ENCODE measurements at regions not wholly inside any gene's neighbourhood (a gene's known extent, or its start where the extent isn't known, plus 50 kb on each side); places are given as distances from the start of the nearest gene placed in this dataset.

- no peak for DNase-seq (ENCODE audit: low read depth in 1 of 2, low spot score in 1 of 2)
Observed at GRCh38 chr1:13878021-13878420, 178.0 kb downstream of the PRDM2 start.

- DNase-seq (ENCODE audit: low read depth in 1 of 2, low spot score in 1 of 2): no peak
Observed at GRCh38 chr1:13878451-13878850, 178.5 kb downstream of the PRDM2 start.

GRCh38 chr1:13881385-13882088, 181.5 kb downstream of the PRDM2 start:
- no peak for DNase-seq (ENCODE audit: low read depth in 1 of 2, low spot score in 1 of 2)

GRCh38 chr1:13888351-13888986, 188.5 kb downstream of the PRDM2 start:
- DNase-seq (ENCODE audit: low read depth in 1 of 2, low spot score in 1 of 2): no peak

- no peak for DNase-seq (ENCODE audit: low read depth in 1 of 2, low spot score in 1 of 2)
Observed at GRCh38 chr1:13889495-13889894, 189.5 kb downstream of the PRDM2 start.

GRCh38 chr1:13890766-13891165, 190.8 kb downstream of the PRDM2 start:
- DNase-seq (ENCODE audit: low read depth in 1 of 2, low spot score in 1 of 2): no peak

GRCh38 chr1:13892198-13892597, 192.2 kb downstream of the PRDM2 start:
- no peak for DNase-seq (ENCODE audit: low read depth in 1 of 2, low spot score in 1 of 2)

- DNase-seq (ENCODE audit: low read depth in 1 of 2, low spot score in 1 of 2): no peak
Observed at GRCh38 chr1:13892671-13893325, 192.8 kb downstream of the PRDM2 start.

- no peak for DNase-seq (ENCODE audit: low read depth in 1 of 2, low spot score in 1 of 2)
Observed at GRCh38 chr1:13893409-13893821, 193.4 kb downstream of the PRDM2 start.

- DNase-seq (ENCODE audit: low read depth in 1 of 2, low spot score in 1 of 2): no peak
Observed at GRCh38 chr1:13896932-13897331, 196.9 kb downstream of the PRDM2 start.

- DNase-seq (ENCODE audit: low read depth in 1 of 2, low spot score in 1 of 2): no peak
Observed at GRCh38 chr1:13898406-13898805, 198.4 kb downstream of the PRDM2 start.

GRCh38 chr1:13899856-13900255, 199.9 kb downstream of the PRDM2 start:
- DNase-seq (ENCODE audit: low read depth in 1 of 2, low spot score in 1 of 2): no peak

- DNase-seq (ENCODE audit: low read depth in 1 of 2, low spot score in 1 of 2): no peak
Observed at GRCh38 chr1:13900583-13900982, 200.6 kb downstream of the PRDM2 start.

GRCh38 chr1:13901039-13901438, 201.1 kb downstream of the PRDM2 start:
- DNase-seq (ENCODE audit: low read depth in 1 of 2, low spot score in 1 of 2): no peak

- no peak for DNase-seq (ENCODE audit: low read depth in 1 of 2, low spot score in 1 of 2)
Observed at GRCh38 chr1:13901597-13901996, 201.6 kb downstream of the PRDM2 start.

- no peak for DNase-seq (ENCODE audit: low read depth in 1 of 2, low spot score in 1 of 2)
Observed at GRCh38 chr1:13908128-13908527, 208.1 kb downstream of the PRDM2 start.

GRCh38 chr1:13911697-13912619, 212.0 kb downstream of the PRDM2 start:
- DNase-seq (ENCODE audit: low read depth in 1 of 2, low spot score in 1 of 2): no peak

- no peak for DNase-seq (ENCODE audit: low read depth in 1 of 2, low spot score in 1 of 2)
Observed at GRCh38 chr1:13913396-13913795, 213.4 kb downstream of the PRDM2 start.

GRCh38 chr1:13916530-13916929, 216.5 kb downstream of the PRDM2 start:
- DNase-seq (ENCODE audit: low read depth in 1 of 2, low spot score in 1 of 2): no peak

GRCh38 chr1:13917607-13918006, 217.6 kb downstream of the PRDM2 start:
- no peak for DNase-seq (ENCODE audit: low read depth in 1 of 2, low spot score in 1 of 2)

- no peak for DNase-seq (ENCODE audit: low read depth in 1 of 2, low spot score in 1 of 2)
Observed at GRCh38 chr1:13918862-13919261, 218.9 kb downstream of the PRDM2 start.
